ENCODE measurements at regions not wholly inside any gene's neighbourhood (a gene's known extent, or its start where the extent isn't known, plus 50 kb on each side); places are given as distances from the start of the nearest gene placed in this dataset.

DNA sequence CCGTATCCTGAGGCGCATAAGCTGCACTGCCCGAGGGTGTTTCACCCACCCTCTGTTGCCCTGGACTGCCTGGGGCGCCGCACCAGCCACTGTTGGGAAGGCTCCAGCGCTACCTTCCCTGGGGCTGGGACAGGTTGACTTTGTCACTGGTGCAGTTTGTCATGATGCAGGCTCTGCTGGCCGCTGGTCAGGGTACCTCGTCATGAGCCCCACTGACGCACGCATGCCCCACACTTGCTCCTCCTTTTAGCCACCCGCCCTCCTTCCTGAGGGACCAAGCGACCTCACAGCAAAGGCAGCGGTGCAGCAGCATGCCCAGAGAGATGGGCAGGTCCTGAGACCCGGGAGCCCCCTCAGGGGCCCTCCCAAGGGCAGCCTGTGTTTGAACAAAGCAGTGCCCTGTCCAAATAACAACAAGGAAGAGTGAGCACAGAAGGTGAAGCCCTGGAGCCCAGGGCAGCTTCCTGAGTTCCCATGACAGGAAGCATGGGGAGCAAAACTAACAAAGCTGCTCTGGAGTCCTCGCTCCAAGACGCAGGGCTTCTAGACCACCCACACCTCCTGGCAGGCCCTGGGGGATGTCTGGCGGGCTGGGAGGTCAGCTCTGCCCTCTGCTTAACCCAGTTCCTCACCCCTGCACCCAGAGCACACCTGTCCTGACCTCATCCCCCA, 50.1 kb upstream of the SMOC2 start:
- Mint-ChIP-seq H3K4me3 (no peak overlapping the region), H3K27ac (no peak overlapping the region)

More for the DNA sequence above, 50.1 kb upstream of the SMOC2 start:
- DNase-seq = no peak
- Mint-ChIP-seq H3K4me1 (no peaks in the 10 kb centered on the region), H3K36me3 (ENCODE audit: low read depth) (no peaks in the 10 kb centered on the region), H3K9me3 (no peaks in the 10 kb centered on the region), H3K27me3 (peaks cover 2% of the 10 kb centered on the region)
- ATAC-seq = no peak
